ENCODE measurements at regions not wholly inside any gene's neighbourhood (a gene's known extent, or its start where the extent isn't known, plus 50 kb on each side); places are given as distances from the start of the nearest gene placed in this dataset.

DNA sequence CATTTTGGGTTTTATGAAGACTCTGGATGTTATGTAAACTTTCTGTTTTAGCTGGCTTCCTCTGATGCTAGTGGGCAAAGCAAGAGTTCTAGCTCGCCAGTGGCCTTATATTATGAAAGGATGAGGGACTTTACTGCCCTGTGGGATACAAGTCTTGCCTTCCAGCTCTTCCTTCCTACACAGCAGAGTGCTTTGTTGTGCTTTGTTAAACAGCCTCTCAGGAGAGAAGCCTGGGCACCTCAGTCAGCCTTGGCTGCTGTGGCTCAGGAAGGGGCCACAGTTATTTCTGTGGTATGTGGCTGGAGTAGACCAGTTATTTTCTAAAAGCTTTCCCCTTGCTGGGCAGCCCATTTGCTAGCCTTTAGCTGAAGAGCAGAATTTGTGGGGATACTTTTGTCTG lies 69.5 kb upstream of the SUCLG2 start:
- Histone ChIP-seq H3K4me3 (ENCODE audit: low read depth, low read length) (no peak overlapping the region), H3K27me3 (ENCODE audit: control insufficient read depth, insufficient read depth, low read length) (no peaks in the 10 kb centered on the region), H3K36me3 (ENCODE audit: control insufficient read depth, insufficient read depth, low read length) (no peaks in the 10 kb centered on the region)
- TF ChIP-seq, protein P1, sequence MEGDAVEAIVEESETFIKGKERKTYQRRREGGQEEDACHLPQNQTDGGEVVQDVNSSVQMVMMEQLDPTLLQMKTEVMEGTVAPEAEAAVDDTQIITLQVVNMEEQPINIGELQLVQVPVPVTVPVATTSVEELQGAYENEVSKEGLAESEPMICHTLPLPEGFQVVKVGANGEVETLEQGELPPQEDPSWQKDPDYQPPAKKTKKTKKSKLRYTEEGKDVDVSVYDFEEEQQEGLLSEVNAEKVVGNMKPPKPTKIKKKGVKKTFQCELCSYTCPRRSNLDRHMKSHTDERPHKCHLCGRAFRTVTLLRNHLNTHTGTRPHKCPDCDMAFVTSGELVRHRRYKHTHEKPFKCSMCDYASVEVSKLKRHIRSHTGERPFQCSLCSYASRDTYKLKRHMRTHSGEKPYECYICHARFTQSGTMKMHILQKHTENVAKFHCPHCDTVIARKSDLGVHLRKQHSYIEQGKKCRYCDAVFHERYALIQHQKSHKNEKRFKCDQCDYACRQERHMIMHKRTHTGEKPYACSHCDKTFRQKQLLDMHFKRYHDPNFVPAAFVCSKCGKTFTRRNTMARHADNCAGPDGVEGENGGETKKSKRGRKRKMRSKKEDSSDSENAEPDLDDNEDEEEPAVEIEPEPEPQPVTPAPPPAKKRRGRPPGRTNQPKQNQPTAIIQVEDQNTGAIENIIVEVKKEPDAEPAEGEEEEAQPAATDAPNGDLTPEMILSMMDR (IDR thresholded peaks at IDR 0.05; ENCODE audit: insufficient read depth, low read length, severe bottlenecking) = no peak
- FAIRE-seq (no peak), DNase-seq (ENCODE audit: low read depth) (no peak)

- H3K36me3 ChIP-seq (ENCODE audit: control insufficient read depth, insufficient read depth, low read length) = no peaks in the 10 kb centered on the region
- no peaks in the 10 kb centered on the region for H3K27me3 ChIP-seq (ENCODE audit: control insufficient read depth, insufficient read depth, low read length)
- no peak overlapping the region for H3K4me3 ChIP-seq (ENCODE audit: low read depth, low read length)
- DNase-seq (ENCODE audit: low read depth) (peak; percentile 0), FAIRE-seq (no peak)
- TF ChIP-seq, protein P1 (IDR thresholded peaks at IDR 0.05; ENCODE audit: insufficient read depth, low read length, severe bottlenecking) = no peak
Observed at GRCh38 chr3:67719333-67719732, 64.9 kb upstream of the SUCLG2 start.

- FAIRE-seq = no peak
- TF ChIP-seq, protein P1 (IDR thresholded peaks at IDR 0.05; ENCODE audit: insufficient read depth, low read length, severe bottlenecking) = no peak
- H3K36me3 ChIP-seq (ENCODE audit: control insufficient read depth, insufficient read depth, low read length) = no peaks in the 10 kb centered on the region
Observed at GRCh38 chr3:67715971-67716370, 61.6 kb upstream of the SUCLG2 start.

DNA sequence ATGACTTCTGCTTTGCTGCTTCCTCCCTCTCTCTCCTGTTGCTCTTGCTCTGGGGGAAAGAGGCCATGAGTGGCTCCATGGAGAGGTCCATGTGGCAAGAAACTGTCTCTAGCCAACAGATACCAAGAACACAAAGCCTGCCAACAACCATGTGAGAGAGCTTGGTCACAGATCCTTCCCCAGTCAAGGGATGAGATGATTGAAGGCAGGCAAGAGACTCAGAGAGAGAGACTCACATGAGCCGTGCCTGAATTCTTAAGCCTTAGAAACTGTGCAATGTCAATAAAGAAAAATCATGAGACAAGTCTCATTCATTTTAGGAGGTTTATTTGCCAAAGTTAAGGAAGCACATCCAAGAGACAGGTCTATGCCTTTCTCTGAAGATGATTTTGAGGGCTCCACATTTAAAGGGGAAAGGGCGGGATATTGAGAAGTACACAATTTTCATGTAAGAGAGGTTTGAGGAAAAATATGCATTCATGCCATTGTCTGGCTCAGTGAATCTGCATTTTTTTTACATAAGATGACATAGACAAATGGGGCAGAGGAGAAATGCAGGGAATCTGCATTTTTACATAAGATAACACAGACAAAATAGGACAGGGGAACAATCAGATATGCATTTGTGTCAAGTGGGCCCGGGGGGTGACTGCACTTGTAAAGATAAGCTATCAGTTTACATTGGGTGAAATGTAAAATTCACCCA lies 59.5 kb upstream of the SUCLG2 start:
- DNase-seq (ENCODE audit: low read depth) (no peak), FAIRE-seq (no peak)
- TF ChIP-seq, protein P1 (IDR thresholded peaks at IDR 0.05; ENCODE audit: insufficient read depth, low read length, severe bottlenecking) = no peak
- Histone ChIP-seq H3K27me3 (ENCODE audit: control insufficient read depth, insufficient read depth, low read length) (no peaks in the 10 kb centered on the region), H3K4me3 (ENCODE audit: low read depth, low read length) (no peak overlapping the region), H3K36me3 (ENCODE audit: control insufficient read depth, insufficient read depth, low read length) (no peaks in the 10 kb centered on the region)

More at GRCh38 chr3:67715971-67716370, 61.6 kb upstream of the SUCLG2 start:
- H3K4me3 ChIP-seq (ENCODE audit: low read depth, low read length) = no peak overlapping the region
- H3K27me3 ChIP-seq (ENCODE audit: control insufficient read depth, insufficient read depth, low read length) = no peaks in the 10 kb centered on the region
- no peak for DNase-seq (ENCODE audit: low read depth)

DNA sequence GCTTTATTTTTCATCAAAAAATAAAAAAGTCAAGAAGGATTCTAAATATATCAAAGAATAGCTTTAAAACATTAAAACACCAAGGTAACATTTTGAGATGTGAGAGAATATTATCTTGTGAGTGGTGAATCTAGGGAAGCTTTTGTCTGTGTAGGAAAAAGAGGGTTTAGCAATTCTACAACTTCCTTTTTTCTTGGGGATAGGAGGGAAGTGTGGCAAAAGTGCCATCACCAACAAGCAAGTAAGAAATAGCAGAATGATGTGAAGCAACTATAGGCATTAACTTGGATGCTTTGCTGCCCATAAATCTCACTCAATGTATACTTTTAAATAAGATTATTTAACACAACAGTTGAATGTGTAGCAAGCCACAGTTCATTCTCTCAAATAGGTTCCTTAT lies 57.8 kb upstream of the SUCLG2 start:
- Histone ChIP-seq H3K36me3 (ENCODE audit: control insufficient read depth, insufficient read depth, low read length) (no peaks in the 10 kb centered on the region), H3K27me3 (ENCODE audit: control insufficient read depth, insufficient read depth, low read length) (no peaks in the 10 kb centered on the region), H3K4me3 (ENCODE audit: low read depth, low read length) (no peak overlapping the region)
- no peak for FAIRE-seq
- DNase-seq (ENCODE audit: low read depth) = no peak
- TF ChIP-seq, protein P1 (IDR thresholded peaks at IDR 0.05; ENCODE audit: insufficient read depth, low read length, severe bottlenecking) = no peak

GRCh38 chr3:67710396-67710795 lies 56.0 kb upstream of the SUCLG2 start:
- TF ChIP-seq, protein P1 (IDR thresholded peaks at IDR 0.05; ENCODE audit: insufficient read depth, low read length, severe bottlenecking) = no peak
- no peak for DNase-seq (ENCODE audit: low read depth)
- Histone ChIP-seq H3K4me3 (ENCODE audit: low read depth, low read length) (no peak overlapping the region), H3K36me3 (ENCODE audit: control insufficient read depth, insufficient read depth, low read length) (no peaks in the 10 kb centered on the region), H3K27me3 (ENCODE audit: control insufficient read depth, insufficient read depth, low read length) (no peaks in the 10 kb centered on the region)
- no peak for FAIRE-seq
